ENCODE measurements at regions not wholly inside any gene's neighbourhood (a gene's known extent, or its start where the extent isn't known, plus 50 kb on each side); places are given as distances from the start of the nearest gene placed in this dataset.

DNA sequence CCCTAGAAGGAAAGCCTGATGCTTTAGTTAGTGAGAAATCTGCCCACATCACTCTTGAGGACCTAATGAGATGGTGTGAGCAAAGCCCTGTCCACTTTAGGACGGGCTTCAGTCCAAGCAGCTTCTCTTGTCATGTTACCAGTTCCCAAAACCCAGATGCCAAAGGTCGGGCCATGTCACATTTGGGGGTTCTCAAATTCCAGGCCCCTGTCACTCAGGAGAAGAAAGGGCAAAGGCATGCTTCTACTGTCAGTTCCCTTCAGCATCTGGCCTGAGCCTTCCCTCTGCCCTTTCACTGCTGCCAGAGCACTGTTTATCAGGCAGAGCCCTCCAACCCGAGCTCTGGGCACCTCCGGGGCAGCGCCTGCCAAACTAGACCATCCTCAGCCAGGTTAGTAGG is 556.0 kb downstream of the BNC2 start:
- H3K36me3 Mint-ChIP-seq (ENCODE audit: insufficient read depth), result no peaks in the 10 kb centered on the region
- no peaks in the 10 kb centered on the region for H3K9me3 Mint-ChIP-seq
- no peaks in the 10 kb centered on the region for H3K4me1 Mint-ChIP-seq (ENCODE audit: low read depth)
- no peaks in the 10 kb centered on the region for H3K27me3 Mint-ChIP-seq (ENCODE audit: low read depth)
- no peak overlapping the region for H3K4me3 Mint-ChIP-seq
- DNase-seq, result no peak
- ATAC-seq, result no peak

DNA sequence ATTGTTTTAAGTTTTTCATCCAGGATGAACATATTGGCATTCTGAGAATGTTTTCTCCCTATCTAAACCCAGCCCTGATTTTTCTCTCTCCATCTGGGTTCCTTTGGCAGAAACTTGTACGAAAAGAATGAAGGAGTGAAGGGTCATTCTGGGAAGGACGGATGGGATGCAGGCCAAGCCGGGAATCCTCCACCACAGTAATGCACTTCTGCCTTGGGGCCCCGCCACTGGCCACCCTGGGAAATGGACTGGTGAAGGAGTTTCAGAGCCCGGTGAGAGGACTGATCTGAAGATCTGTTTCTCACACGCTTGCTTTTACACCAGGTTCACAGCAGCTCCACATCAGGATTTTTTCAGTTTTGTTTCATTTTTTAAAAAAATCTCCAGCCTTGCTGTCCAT is 554.8 kb downstream of the BNC2 start:
- ATAC-seq (no peak), DNase-seq (no peak)
- Mint-ChIP-seq H3K27me3 (ENCODE audit: low read depth) (no peaks in the 10 kb centered on the region), H3K36me3 (ENCODE audit: insufficient read depth) (no peaks in the 10 kb centered on the region), H3K4me3 (no peak overlapping the region), H3K4me1 (ENCODE audit: low read depth) (no peaks in the 10 kb centered on the region), H3K9me3 (no peaks in the 10 kb centered on the region)

DNA sequence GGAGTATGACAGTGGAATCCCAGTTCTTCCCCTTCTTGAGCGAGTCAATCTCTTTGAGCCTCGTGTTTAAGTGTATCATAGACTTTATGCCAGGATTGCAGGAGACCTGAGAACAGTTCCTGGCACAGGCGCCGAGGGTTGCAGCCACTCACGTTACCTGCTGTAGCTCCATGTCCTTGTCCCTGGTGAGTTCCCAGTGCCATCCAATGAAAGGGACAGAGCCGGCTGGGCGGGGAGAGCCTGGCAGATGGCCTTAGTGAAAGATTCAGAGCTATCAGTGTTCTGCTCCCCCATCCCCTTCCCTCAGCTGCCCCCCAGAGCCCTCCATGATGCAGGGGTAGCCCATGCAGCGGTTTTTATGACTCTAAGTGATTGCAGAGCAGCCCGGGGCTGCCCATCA is 554.0 kb downstream of the BNC2 start:
- no peak for ATAC-seq
- Mint-ChIP-seq H3K27me3 (ENCODE audit: low read depth) (no peaks in the 10 kb centered on the region), H3K9me3 (no peaks in the 10 kb centered on the region), H3K4me1 (ENCODE audit: low read depth) (no peaks in the 10 kb centered on the region), H3K4me3 (no peak overlapping the region), H3K36me3 (ENCODE audit: insufficient read depth) (no peaks in the 10 kb centered on the region)
- DNase-seq, result no peak

DNA sequence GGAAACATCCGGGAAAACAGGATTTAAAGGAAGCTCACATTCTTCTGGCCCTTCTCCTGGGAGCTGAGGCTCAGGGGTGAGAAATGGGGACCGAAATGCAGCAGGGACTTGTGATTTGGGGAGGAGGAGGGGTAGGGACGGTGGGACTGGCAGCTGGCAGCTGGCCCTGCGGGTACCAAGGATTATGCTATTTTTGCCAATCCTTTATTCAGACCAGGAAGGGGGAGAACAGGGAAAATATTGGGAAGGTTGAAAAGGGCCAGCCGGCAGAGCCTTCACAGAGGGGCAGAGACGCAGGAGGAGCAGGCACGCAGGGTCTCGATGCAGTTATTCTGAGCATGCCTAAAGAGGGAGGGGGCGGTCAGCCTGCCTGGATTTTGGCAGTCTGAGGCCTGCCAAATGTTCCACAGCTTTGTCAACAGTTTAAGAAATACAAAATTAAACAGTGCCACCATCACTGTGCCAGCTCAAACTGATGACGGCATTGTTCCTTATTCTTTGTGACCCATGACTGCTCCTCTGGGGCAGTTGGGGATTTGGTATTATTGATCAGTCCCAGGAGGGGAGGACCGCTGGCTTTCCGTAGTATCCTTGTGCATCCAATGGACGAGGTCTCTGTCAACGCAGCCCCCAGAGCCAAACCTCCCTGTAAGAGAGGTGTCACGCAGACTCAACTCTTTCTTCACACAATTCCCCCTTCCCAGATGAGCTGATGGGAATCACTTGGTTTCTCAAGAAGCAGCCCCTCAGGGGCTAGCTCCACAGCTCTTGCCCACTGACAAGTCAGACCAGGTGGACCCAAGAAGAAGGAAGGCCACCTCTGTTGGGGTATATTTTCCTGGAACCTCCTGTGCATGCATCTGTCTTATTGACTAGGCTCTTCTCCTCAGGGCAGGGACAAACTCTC is 553.3 kb downstream of the BNC2 start:
- Mint-ChIP-seq H3K27me3 (ENCODE audit: low read depth) (no peaks in the 10 kb centered on the region), H3K4me1 (ENCODE audit: low read depth) (no peaks in the 10 kb centered on the region), H3K9me3 (no peaks in the 10 kb centered on the region), H3K36me3 (ENCODE audit: insufficient read depth) (no peaks in the 10 kb centered on the region), H3K4me3 (no peak overlapping the region)
- ATAC-seq (no peak), DNase-seq (no peak)

DNA sequence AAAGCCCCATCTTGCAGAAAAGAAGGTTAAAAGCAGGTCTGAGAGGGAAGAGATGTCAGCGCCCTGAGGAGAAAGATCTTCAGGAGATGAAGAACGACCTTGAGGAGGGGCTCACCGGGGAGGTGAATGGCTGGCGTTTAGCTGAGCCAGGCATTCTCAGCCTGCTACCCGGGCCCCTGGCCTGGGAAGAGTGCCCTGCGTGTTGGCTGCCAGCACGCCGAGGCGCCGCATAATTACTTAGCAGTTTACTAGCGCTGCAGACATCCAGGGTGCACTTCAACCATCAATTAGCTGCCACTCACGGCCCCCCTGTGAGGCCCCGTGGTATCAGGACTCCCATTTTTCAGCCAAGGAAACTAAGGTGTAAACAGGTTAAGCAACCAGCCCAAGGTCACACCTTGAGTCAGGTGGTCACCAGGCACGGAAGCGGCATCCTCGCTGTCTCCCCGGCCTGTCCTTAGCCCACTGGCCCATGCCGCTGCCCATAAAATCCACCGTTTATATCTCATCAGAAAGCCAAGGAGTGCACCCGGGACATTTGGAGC is 551.9 kb downstream of the BNC2 start:
- no peaks in the 10 kb centered on the region for H3K27me3 Mint-ChIP-seq (ENCODE audit: low read depth)
- no peak for DNase-seq
- ATAC-seq, result no peak
- no peaks in the 10 kb centered on the region for H3K9me3 Mint-ChIP-seq
- H3K36me3 Mint-ChIP-seq (ENCODE audit: insufficient read depth), result no peaks in the 10 kb centered on the region
- no peak overlapping the region for H3K4me3 Mint-ChIP-seq
- H3K4me1 Mint-ChIP-seq (ENCODE audit: low read depth), result no peaks in the 10 kb centered on the region

DNA sequence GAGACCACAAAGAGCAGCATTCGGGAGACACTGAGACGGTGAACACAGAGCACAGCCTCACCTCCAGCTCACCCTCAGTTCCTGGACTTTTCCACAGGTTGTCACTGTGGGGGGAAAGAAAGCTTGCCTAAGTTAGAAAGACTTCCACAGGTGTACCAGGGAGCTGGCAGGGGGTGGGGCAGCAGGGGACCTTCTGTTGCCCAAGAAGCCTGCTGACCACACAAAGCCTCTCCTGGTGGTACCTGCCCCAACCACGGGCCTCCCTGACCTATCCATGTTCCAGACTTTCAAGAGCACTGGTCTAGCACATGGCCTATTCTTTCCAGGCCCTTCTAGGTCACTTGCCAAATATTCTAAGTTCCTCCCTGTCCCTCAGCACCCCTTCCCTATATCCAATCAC is 550.8 kb downstream of the BNC2 start:
- Mint-ChIP-seq H3K4me1 (ENCODE audit: low read depth) (no peaks in the 10 kb centered on the region), H3K36me3 (ENCODE audit: insufficient read depth) (no peaks in the 10 kb centered on the region), H3K9me3 (no peaks in the 10 kb centered on the region)

DNA sequence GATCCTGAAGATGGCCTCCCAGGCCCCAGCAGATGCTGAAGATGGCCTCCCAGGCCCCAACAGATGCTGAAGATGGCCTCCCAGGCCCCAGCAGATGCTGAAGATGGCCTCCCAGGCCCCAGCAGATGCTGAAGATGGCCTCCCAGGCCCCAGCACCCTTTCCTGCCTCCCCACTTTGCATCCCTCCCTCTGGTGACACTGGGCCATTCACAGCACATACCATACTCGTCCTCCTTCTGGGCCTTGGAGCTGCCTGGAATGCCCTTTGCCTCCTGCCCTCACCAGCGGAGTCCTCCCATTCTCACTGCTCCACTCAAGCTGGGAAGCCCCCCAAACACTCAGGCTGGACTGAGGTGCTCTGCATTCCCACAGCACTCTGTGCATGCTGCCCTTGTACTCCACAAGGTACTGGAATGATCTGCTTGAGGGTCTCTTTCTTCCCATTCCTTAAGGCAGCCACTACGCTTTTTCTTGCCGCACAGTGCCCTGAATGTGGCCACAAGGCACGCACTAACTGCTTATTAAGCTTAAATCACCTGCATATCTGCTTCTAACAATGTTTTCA is 550.0 kb downstream of the BNC2 start:
- no peaks in the 10 kb centered on the region for H3K4me1 Mint-ChIP-seq (ENCODE audit: low read depth)
- H3K4me3 Mint-ChIP-seq, result no peak overlapping the region
- no peak for DNase-seq
- no peaks in the 10 kb centered on the region for H3K27me3 Mint-ChIP-seq (ENCODE audit: low read depth)
- no peaks in the 10 kb centered on the region for H3K36me3 Mint-ChIP-seq (ENCODE audit: insufficient read depth)
- ATAC-seq, result no peak
- no peaks in the 10 kb centered on the region for H3K9me3 Mint-ChIP-seq

More for the DNA sequence above, 550.8 kb downstream of the BNC2 start:
- no peaks in the 10 kb centered on the region for H3K27me3 Mint-ChIP-seq (ENCODE audit: low read depth)
- DNase-seq (no peak), ATAC-seq (no peak)
- no peak overlapping the region for H3K4me3 Mint-ChIP-seq

DNA sequence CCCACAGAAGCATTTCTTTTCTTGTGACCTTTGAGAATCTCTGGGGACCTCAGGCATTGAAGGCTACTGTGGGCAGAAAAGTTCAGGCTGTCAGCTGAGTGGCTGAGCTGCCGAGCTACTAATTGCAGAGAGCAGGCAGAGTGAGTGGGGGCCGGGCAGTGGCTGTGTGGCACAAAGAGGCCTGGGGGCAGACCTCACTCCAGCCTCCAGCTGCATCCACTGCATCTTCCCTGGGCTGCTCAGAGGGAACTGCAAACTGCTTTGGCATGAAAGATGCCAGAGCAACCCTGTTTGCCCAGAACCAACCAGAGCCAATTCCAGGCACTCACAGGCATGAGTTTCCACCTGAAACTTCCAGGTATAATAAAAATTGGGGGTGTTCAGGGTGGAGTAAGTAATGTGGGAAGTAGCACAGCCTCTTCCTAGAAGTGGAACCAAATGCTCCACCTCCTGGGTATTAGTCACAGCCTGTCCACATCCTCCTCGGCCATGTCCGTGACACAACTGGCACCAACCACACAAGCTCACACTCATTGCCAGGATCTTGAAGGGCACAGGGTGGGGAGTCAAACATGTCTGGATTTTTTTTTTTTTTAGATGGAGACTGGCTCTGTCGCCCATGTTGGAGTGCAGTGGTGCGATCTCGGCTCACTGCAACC is 548.9 kb downstream of the BNC2 start:
- ATAC-seq (no peak), DNase-seq (no peak)
- Mint-ChIP-seq H3K36me3 (ENCODE audit: insufficient read depth) (no peaks in the 10 kb centered on the region), H3K27me3 (ENCODE audit: low read depth) (no peaks in the 10 kb centered on the region), H3K4me3 (no peak overlapping the region), H3K9me3 (no peaks in the 10 kb centered on the region), H3K4me1 (ENCODE audit: low read depth) (no peaks in the 10 kb centered on the region)

DNA sequence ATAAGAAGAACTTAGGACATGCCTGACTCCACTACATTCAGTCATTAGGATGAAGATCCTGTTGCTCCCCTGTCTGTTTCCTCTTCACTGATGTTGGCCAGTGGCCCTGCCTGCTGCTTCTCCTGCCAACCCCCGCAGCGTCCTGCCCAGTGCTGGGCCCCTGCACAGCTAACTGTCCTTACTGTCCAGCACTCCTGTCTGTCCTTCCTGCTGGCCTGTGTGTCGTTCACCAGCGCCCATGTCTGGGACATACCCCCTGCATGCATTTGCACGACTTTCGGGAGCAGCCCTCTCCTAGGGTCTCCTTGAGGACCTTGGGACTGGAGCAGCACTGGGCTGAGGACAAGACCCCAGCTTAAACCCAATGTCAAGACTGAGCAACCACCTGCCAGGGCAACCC is 547.6 kb downstream of the BNC2 start:
- Mint-ChIP-seq H3K9me3 (no peaks in the 10 kb centered on the region), H3K27me3 (ENCODE audit: low read depth) (no peaks in the 10 kb centered on the region), H3K36me3 (ENCODE audit: insufficient read depth) (no peaks in the 10 kb centered on the region), H3K4me3 (no peak overlapping the region), H3K4me1 (ENCODE audit: low read depth) (no peaks in the 10 kb centered on the region)
- ATAC-seq (no peak), DNase-seq (no peak)

DNA sequence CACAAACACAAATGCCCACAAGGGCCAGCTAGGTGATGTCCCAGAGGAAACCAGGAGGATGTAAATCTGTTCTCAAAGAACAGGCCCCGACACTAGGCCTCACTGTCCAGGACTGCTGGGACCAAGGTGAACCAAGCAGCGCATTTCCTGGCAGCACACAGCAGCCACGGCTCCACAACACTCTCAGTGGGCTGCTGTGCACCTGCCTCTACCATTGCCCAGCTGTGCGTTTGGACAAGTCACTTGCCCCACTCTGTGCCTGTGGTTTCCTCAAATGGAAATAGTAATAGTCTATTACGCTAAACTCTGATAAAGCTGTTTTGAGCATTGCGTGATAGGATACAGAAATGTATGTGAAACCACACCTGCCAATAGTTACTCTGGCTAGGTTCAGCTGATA is 544.5 kb downstream of the BNC2 start:
- no peak for ATAC-seq
- no peaks in the 10 kb centered on the region for H3K9me3 Mint-ChIP-seq
- H3K27me3 Mint-ChIP-seq (ENCODE audit: low read depth), result no peaks in the 10 kb centered on the region

DNA sequence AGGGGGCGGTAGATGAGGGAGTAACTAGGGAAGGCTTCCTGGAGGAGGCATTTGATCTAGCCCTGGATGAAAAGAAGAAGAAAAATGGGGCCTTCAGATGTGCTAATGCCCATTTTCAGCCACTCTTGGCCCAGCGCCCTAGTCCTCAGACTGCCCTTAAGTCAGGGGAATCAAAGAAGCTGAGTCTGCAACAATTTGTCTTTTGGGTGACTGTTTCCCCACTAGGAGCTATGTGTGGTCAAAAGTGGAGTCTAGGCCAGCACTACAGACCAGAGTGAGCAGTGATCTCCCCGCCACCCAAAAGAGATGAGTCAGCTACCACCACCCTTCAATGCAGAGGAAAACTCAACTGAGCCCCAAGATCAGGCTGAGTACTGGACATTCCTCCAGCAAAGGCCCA is 542.1 kb downstream of the BNC2 start:
- no peaks in the 10 kb centered on the region for H3K36me3 Mint-ChIP-seq (ENCODE audit: insufficient read depth)
- ATAC-seq (no peak), DNase-seq (no peak)
- H3K4me1 Mint-ChIP-seq (ENCODE audit: low read depth), result no peaks in the 10 kb centered on the region
- no peaks in the 10 kb centered on the region for H3K9me3 Mint-ChIP-seq
- H3K27me3 Mint-ChIP-seq (ENCODE audit: low read depth), result no peaks in the 10 kb centered on the region
- no peak overlapping the region for H3K4me3 Mint-ChIP-seq

More for the DNA sequence above, 544.5 kb downstream of the BNC2 start:
- H3K4me1 Mint-ChIP-seq (ENCODE audit: low read depth), result no peaks in the 10 kb centered on the region
- H3K4me3 Mint-ChIP-seq, result no peak overlapping the region
- no peaks in the 10 kb centered on the region for H3K36me3 Mint-ChIP-seq (ENCODE audit: insufficient read depth)
- DNase-seq, result no peak

DNA sequence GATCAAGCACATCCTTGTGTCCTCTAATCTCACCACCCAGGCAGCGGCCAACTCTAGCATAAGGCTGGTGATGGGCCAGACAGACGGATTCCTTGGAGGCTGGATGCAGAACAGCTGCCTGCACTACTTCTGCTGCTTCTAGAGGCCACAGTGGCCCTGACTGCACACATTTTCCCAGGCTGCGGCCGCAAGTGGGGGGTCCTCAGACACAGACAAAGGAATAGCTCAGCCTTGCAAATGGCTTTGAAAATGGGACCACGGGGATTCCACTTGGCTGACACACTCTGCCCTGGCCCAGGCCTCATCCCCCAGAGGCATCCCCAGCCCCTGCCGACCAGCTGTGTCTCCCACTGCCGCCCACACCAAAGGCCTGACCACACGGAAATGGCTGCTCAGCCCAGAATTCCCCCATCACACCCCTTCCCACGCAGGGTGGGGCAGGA is 540.8 kb downstream of the BNC2 start:
- no peaks in the 10 kb centered on the region for H3K36me3 Mint-ChIP-seq (ENCODE audit: insufficient read depth)
- no peaks in the 10 kb centered on the region for H3K4me1 Mint-ChIP-seq (ENCODE audit: low read depth)
- no peaks in the 10 kb centered on the region for H3K27me3 Mint-ChIP-seq (ENCODE audit: low read depth)
- ATAC-seq (no peak), DNase-seq (no peak)
- H3K4me3 Mint-ChIP-seq, result no peak overlapping the region
- no peaks in the 10 kb centered on the region for H3K9me3 Mint-ChIP-seq

DNA sequence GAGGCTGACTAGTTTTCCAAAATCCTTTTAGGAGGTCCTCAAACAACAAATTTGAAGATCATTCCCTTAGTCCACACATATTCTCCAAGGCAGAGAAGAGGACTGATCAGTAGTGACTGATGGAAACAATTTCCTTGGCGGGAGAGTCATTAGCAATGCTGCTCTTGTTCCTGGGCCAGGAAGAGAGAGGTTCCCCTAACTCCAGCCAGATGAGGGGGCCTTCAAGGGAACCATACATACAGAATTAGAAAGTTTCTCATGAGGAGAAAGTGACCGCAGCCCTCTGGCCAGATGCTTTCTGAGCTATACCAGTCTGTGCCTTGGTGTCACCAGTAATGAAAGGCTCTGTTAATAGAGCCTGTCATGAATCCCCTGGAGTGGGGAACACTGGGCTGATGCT is 539.4 kb downstream of the BNC2 start:
- Mint-ChIP-seq H3K4me3 (no peak overlapping the region), H3K36me3 (ENCODE audit: insufficient read depth) (no peaks in the 10 kb centered on the region), H3K27me3 (ENCODE audit: low read depth) (no peaks in the 10 kb centered on the region), H3K9me3 (no peaks in the 10 kb centered on the region), H3K4me1 (ENCODE audit: low read depth) (no peaks in the 10 kb centered on the region)
- ATAC-seq, result no peak
- DNase-seq, result no peak

DNA sequence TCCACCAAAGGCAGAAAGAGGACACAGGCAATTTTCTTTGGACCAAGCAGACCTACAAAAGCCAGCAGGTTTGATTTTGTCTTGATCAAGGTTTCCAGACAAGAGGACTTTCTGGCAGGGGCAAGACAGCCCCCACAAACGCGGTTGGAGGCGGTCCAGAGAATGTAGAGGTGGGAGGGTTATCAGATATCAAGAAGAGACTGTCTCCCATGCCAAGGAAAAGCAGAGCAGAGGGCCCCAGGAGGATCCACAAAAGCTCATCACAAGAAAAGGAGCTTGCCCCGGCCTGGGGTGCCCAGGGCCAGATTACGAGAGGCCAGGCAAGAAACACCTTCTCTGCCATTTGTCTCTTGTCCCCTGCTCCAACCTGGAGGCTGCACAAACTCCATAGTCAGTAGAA is 538.9 kb downstream of the BNC2 start:
- Mint-ChIP-seq H3K4me3 (no peak overlapping the region), H3K27me3 (ENCODE audit: low read depth) (no peaks in the 10 kb centered on the region), H3K9me3 (no peaks in the 10 kb centered on the region), H3K4me1 (ENCODE audit: low read depth) (no peaks in the 10 kb centered on the region), H3K36me3 (ENCODE audit: insufficient read depth) (no peaks in the 10 kb centered on the region)
- DNase-seq (no peak), ATAC-seq (no peak)

DNA sequence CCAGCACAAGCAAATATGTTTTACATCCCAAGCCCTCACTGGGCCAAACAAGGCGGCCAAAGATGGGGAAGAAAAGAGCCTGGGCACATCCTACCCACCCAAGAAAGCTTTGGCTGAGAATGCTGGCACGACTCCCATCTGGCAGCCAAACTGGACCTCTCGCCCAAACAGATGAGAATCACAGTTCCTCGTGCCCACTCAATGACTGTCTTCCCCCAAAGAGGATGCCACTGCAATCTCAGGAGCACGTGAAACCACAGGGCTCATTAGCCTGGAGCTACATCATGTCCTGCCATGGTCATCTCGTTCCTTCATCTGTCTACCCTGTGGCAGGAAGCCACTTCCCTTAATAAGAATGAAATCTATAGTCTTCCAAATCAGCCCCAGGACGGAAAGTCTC is 536.8 kb downstream of the BNC2 start:
- Mint-ChIP-seq H3K4me1 (ENCODE audit: low read depth) (no peaks in the 10 kb centered on the region), H3K27me3 (ENCODE audit: low read depth) (no peaks in the 10 kb centered on the region), H3K36me3 (ENCODE audit: insufficient read depth) (no peaks in the 10 kb centered on the region), H3K9me3 (no peaks in the 10 kb centered on the region), H3K4me3 (no peak overlapping the region)
- ATAC-seq (no peak), DNase-seq (no peak)

All from activated T-cell treated with anti-CD3 and anti-CD28 coated beads, Interleukin-2, amount 50 U/mL, for 4 hours (primary cell).